Kidney (tissue), 13 donors: ENCODE measurements at regions not wholly inside any gene's neighbourhood (a gene's known extent, or its start where the extent isn't known, plus 50 kb on each side); places are given as distances from the start of the nearest gene placed in this dataset.

Experiments used
- DNase-seq, 5 donors: peaks; one replicate each; pipeline ENCODE4 v3.0.0-alpha.2; 2013 to 2020
- FAIRE-seq: peaks from 2 replicates; lab custom pipeline; 2012; peaks lifted over from hg19 to GRCh38; lab: Jason Lieb, UNC
- H3K27ac ChIP-seq, 2 donors: one replicate each; pipeline ENCODE4 v1.7.0; 2013; ENCODE audit warnings: low read depth in 2 of 2, low read length in 2 of 2, inconsistent platforms in 1 of 2
- H3K27me3 ChIP-seq: one replicate; pipeline ENCODE4 v1.7.1; 2013; ENCODE audit warnings: low read length, inconsistent platforms; ENCODE audit not compliant: control insufficient read depth, insufficient read depth
- H3K36me3 ChIP-seq, 3 donors: one replicate each; pipeline versions ENCODE4 v1.7.0 to v1.7.1; 2013; ENCODE audit warnings: low read length in 3 of 3, control low read depth in 1 of 3, inconsistent platforms in 1 of 3; ENCODE audit not compliant: insufficient read depth in 3 of 3, control insufficient read depth in 2 of 3
- H3K4me1 ChIP-seq, 3 donors: one replicate each; pipeline versions ENCODE4 v1.7.0 to v1.7.1; 2013; ENCODE audit warnings: low read length in 3 of 3, inconsistent platforms in 1 of 3, low read depth in 1 of 3; ENCODE audit not compliant: control insufficient read depth in 2 of 3, insufficient read depth in 2 of 3
- H3K4me3 ChIP-seq, 3 donors: one replicate each; pipeline versions ENCODE4 v1.7.0 to v1.8.1; 2013; ENCODE audit warnings: low read length in 3 of 3, control low read depth in 1 of 3, inconsistent platforms in 1 of 3
- H3K9ac ChIP-seq, 3 donors: one replicate each; pipeline versions ENCODE4 v1.7.0 to v1.7.1; 2013; ENCODE audit warnings: low read length in 3 of 3, control low read depth in 1 of 3, inconsistent platforms in 1 of 3
- H3K9me3 ChIP-seq, 3 donors: one replicate each; pipeline versions ENCODE4 v1.7.0 to v1.7.1; 2013; ENCODE audit warnings: low read length in 3 of 3, control low read depth in 1 of 3, inconsistent platforms in 1 of 3; ENCODE audit not compliant: control insufficient read depth in 2 of 3, insufficient read depth in 1 of 3
- CTCF ChIP-seq: IDR thresholded peaks from 3 replicates; pipeline ENCODE4 v1.5.1; 2012; ENCODE audit warnings: mild to moderate bottlenecking, moderate library complexity, borderline replicate concordance; ENCODE audit not compliant: insufficient read depth; ENCODE audit errors: extremely low read depth
- intact Hi-C: fragments of 100-400 bp; cut with DNase I; formaldehyde crosslinking; loops from one replicate; pipeline ENCODE4 v1.11.1; 2022
- donor health status: control.
- donor health status: control.
- donor health status: control.
- donor health status: control.
- donor health status: control.
- donor health status: DM: yes; HTN: yes; CAD: no.
- donor health status: Normal renal cell carcinoma (clear cell type).

DNA sequence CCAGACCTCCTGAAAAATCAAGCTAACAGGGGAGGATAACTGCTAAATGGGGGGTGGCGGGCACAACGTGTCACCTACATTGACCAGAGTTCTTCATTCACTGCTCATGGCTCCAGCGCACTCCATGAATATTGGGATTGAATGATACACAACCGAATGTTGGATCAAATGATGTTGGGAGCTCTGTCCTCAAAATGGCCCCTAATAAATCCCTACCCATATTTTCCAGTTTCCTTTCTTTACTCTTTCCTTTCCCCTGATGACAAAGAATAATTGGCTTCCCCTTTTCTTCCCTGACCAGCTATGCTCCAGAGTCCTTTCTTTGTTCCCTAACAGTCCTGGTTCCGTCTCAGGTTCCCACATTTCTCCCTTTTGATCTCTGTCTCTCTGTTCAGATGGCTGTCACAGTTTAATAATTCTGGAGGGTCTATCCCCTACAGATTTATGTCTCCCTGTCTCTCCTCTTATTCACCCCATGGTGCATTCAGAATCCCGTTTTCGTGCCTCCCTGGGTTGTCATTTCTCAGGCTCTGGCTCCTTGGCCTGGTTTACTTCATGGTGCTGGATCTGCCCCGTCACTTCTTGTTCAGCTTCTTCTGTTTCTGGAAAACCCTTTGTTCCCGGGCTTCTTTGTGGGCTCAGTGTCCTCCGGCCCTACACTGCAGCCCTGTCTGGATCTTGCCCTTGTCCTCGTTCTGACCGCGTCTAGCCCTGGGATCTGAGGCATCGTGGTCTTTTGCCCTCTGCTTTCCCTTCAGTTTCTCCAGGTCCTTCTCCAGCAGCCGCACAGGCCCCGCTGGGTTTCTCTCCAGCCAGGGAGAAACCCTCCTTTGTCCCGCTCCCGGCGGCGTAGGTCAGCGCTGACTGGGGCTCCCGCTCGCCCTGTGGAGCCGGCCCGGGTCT is 78.3 kb downstream of the NDUFS5 start:
- H3K27ac ChIP-seq, result peak overlapping the region; percentile 92 to 97
- H3K4me1 ChIP-seq, result peaks cover 22 to 41% (median 36%) of the 10 kb centered on the region in 3 donors
- no peaks in the 10 kb centered on the region for H3K27me3 ChIP-seq
- TF ChIP-seq CTCF, result no peak
- intact Hi-C loops, result loop anchor here (5.0 kb wide), 1 partner anchor 153 kb away; no protein-coding TSS in a partner anchor
- peak overlapping the region; percentile 38 to 88 (median 61) for H3K9ac ChIP-seq
- H3K36me3 ChIP-seq, result no peaks in the 10 kb centered on the region
- FAIRE-seq (no peak), DNase-seq (peak; percentile 58 to 85 (median 69))
- H3K4me3 ChIP-seq, result peak overlapping the region; percentile 31 to 60 (median 57)
- no peaks in the 10 kb centered on the region for H3K9me3 ChIP-seq

DNA sequence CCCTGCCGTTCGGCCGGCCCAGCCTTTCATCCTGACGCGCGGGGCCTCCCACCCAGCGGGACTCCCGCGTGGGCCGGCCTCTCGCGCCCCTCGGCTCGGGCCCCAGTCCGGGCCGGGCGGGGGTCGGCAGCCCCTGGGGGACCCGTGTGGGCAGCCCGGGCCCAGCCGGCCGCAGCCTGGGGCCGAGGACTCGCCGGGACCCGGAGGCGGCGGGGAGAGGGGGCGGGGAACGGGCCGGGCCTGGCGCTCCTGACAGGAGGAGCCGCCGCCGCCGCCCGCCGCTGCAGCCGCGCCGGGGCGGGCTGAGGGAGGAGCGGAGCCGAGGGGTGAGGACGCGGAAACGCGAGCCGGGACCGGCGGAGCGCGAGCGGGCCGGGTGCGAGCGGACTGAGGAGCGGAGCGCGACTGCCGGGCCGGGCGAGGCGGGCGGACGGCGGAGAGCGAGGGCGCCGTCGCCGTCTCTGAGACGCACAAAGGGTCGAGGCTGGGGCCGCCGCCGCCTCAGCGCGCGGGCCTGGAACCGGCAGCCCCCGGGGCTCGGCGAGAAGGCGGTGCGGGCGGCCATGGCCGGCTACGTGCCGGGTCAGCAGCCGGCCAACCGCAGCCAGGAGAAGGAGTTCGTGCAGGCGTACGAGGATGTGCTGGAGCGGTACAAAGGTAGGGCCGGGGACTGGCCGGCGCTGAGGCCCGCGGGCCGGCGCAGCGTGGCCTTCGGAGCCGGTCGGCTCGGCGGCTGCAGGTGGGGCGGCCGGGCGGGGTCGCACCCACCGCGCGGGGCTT is 79.1 kb downstream of the NDUFS5 start:
- intact Hi-C loops, result no loop called here
- no peaks in the 10 kb centered on the region for H3K36me3 ChIP-seq
- DNase-seq (peak; percentile 68 to 94 (median 84)), FAIRE-seq (no peak)
- no peak for TF ChIP-seq CTCF
- H3K9me3 ChIP-seq, result no peaks in the 10 kb centered on the region
- peak overlapping the region; percentile 96 to 97 for H3K27ac ChIP-seq
- H3K27me3 ChIP-seq, result no peaks in the 10 kb centered on the region
- H3K9ac ChIP-seq, result peak overlapping the region in 2 of 3 donors; percentile 86 to 96
- H3K4me1 ChIP-seq, result peaks cover 22 to 41% (median 36%) of the 10 kb centered on the region in 3 donors
- peak overlapping the region; percentile 73 to 87 (median 76) for H3K4me3 ChIP-seq

GRCh38 chr1:39105841-39106765 is 80.0 kb downstream of the NDUFS5 start:
- Histone ChIP-seq H3K4me1 (peaks cover 22 to 41% (median 41%) of the 10 kb centered on the region in 3 donors), H3K27ac (peak overlapping the region; percentile 96 to 97), H3K9me3 (no peaks in the 10 kb centered on the region), H3K9ac (peak overlapping the region; percentile 52 to 96 (median 86)), H3K4me3 (peak overlapping the region; percentile 73 to 87 (median 76)), H3K27me3 (no peaks in the 10 kb centered on the region), H3K36me3 (no peaks in the 10 kb centered on the region)
- intact Hi-C loops, result no loop called here
- DNase-seq (peak; percentile 85 to 94 (median 87)), FAIRE-seq (no peak)
- TF ChIP-seq CTCF, result no peak
